Activated CD4-positive, alpha-beta T cell treated with anti-CD3 and anti-CD28 coated beads for 1 hour (primary cell): ENCODE measurements at regions not wholly inside any gene's neighbourhood (a gene's known extent, or its start where the extent isn't known, plus 50 kb on each side); places are given as distances from the start of the nearest gene placed in this dataset.
A peak's percentile ranks its signal among the peaks of the same experiment; 100 is the strongest.
"Not testable (repeated sequence)": the region's sequence is repeated elsewhere in the genome, so short reads cannot be mapped to it uniquely, and the experiment has no call there.

Source experiments
- DNase-seq: peaks from one replicate; pipeline ENCODE4 v3.0.0-alpha.2; 2020

GRCh38 chr12:131561891-131562684 is 148.8 kb upstream of the SFSWAP start:
- DNase-seq, result no peak

- DNase-seq, result not testable (repeated sequence)
Measured at GRCh38 chr12:131564138-131564727, 146.7 kb upstream of the SFSWAP start.

GRCh38 chr12:131564845-131565244 is 146.0 kb upstream of the SFSWAP start:
- no peak for DNase-seq

- DNase-seq, result no peak
Measured at GRCh38 chr12:131565267-131566015, 145.4 kb upstream of the SFSWAP start.

- DNase-seq, result no peak
Measured at GRCh38 chr12:131568336-131568735, 142.6 kb upstream of the SFSWAP start.

- no peak for DNase-seq
Measured at GRCh38 chr12:131570596-131570995, 140.3 kb upstream of the SFSWAP start.

- no peak for DNase-seq
Measured at GRCh38 chr12:131571827-131572226, 139.1 kb upstream of the SFSWAP start.

GRCh38 chr12:131572626-131573025 is 138.3 kb upstream of the SFSWAP start:
- DNase-seq, result no peak

- no peak for DNase-seq
Measured at GRCh38 chr12:131573631-131574394, 137.1 kb upstream of the SFSWAP start.

GRCh38 chr12:131574395-131574771 is 136.5 kb upstream of the SFSWAP start:
- no peak for DNase-seq

GRCh38 chr12:131575371-131575770 is 135.5 kb upstream of the SFSWAP start:
- DNase-seq, result no peak

GRCh38 chr12:131576734-131577133 is 134.2 kb upstream of the SFSWAP start:
- peak; percentile 34 for DNase-seq

- no peak for DNase-seq
Measured at GRCh38 chr12:131577766-131578165, 133.1 kb upstream of the SFSWAP start.

- DNase-seq, result no peak
Measured at GRCh38 chr12:131578828-131579470, 131.9 kb upstream of the SFSWAP start.

GRCh38 chr12:131583090-131583712 is 127.7 kb upstream of the SFSWAP start:
- DNase-seq, result no peak

GRCh38 chr12:131586269-131586668 is 124.6 kb upstream of the SFSWAP start:
- no peak for DNase-seq

- no peak for DNase-seq
Measured at GRCh38 chr12:131586761-131587160, 124.1 kb upstream of the SFSWAP start.

- DNase-seq, result no peak
Measured at GRCh38 chr12:131587565-131587964, 123.3 kb upstream of the SFSWAP start.

GRCh38 chr12:131589221-131589897 is 121.5 kb upstream of the SFSWAP start:
- DNase-seq, result no peak

- no peak for DNase-seq
Measured at GRCh38 chr12:131589966-131590365, 120.9 kb upstream of the SFSWAP start.

- DNase-seq, result no peak
Measured at GRCh38 chr12:131591136-131591535, 119.8 kb upstream of the SFSWAP start.
